ENCODE measurements at regions not wholly inside any gene's neighbourhood (a gene's known extent, or its start where the extent isn't known, plus 50 kb on each side); places are given as distances from the start of the nearest gene placed in this dataset.
"Not testable (repeated sequence)": the region's sequence is repeated elsewhere in the genome, so short reads cannot be mapped to it uniquely, and the experiment has no call there.

DNA sequence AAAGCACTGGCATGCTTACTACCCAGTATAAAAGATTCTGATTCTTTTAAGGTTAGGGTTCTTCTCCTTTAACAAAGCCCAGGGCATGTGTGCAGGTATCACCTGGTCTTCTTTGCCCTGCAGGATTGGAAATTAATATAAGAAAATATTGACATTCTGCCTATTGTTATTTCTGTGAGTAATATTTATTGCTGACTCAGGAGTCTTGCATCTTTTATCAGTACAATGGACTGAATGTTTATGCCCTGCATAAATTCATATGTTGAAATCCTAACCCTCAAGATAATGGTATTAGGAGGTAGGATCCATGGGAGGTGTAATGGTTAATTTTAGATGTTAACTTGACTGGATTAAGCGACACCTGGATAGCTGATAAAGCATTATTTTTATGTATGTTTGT lies 189.0 kb downstream of the LRRC70 start:
- no peak overlapping the region for H3K4me3 ChIP-seq (ENCODE audit: low read depth, low read length)
- TF ChIP-seq, protein P1, sequence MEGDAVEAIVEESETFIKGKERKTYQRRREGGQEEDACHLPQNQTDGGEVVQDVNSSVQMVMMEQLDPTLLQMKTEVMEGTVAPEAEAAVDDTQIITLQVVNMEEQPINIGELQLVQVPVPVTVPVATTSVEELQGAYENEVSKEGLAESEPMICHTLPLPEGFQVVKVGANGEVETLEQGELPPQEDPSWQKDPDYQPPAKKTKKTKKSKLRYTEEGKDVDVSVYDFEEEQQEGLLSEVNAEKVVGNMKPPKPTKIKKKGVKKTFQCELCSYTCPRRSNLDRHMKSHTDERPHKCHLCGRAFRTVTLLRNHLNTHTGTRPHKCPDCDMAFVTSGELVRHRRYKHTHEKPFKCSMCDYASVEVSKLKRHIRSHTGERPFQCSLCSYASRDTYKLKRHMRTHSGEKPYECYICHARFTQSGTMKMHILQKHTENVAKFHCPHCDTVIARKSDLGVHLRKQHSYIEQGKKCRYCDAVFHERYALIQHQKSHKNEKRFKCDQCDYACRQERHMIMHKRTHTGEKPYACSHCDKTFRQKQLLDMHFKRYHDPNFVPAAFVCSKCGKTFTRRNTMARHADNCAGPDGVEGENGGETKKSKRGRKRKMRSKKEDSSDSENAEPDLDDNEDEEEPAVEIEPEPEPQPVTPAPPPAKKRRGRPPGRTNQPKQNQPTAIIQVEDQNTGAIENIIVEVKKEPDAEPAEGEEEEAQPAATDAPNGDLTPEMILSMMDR (IDR thresholded peaks at IDR 0.05; ENCODE audit: low read depth, low read length) = no peak

DNA sequence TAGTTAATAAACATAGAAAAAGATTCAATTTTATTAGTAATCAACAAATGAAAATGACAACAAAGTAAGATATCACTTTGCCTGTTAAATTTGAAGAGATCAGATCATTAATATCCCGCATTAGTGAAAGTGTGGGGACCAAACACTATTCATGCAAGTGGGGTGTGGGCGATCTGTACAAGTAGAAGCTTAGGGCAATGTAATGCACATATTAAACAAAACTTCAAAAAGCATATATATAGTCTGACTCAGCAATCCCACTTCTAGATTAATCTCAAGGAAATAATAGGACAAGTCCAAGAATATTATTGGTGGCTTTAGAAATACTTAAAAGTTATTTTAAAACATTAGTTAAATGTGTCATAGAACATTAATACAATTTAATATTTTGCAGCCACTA lies 188.5 kb downstream of the LRRC70 start:
- TF ChIP-seq, protein P1 (IDR thresholded peaks at IDR 0.05; ENCODE audit: low read depth, low read length) = no peak
- no peak overlapping the region for H3K4me3 ChIP-seq (ENCODE audit: low read depth, low read length)

DNA sequence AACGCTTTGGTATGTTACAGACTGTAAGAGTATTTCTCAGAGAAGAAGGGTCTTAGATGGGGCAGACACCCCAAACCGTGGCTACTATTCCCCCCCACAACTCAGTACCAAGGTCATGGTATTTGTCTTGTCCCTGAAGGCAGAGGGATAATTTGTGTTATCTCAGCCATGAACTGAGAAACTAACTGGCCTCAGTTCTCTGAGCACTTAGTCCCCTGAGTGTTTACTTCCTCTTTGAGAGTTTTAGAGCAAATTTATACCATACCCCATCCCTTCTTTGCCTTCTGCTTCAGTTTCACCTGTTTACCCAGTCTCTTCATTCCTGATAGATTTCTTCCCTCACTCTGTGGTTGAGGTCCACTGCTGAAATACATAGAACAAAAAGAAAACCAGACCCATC lies 183.9 kb downstream of the LRRC70 start:
- H3K4me3 ChIP-seq (ENCODE audit: low read depth, low read length) = no peak overlapping the region
- TF ChIP-seq, protein P1 (IDR thresholded peaks at IDR 0.05; ENCODE audit: low read depth, low read length) = no peak

DNA sequence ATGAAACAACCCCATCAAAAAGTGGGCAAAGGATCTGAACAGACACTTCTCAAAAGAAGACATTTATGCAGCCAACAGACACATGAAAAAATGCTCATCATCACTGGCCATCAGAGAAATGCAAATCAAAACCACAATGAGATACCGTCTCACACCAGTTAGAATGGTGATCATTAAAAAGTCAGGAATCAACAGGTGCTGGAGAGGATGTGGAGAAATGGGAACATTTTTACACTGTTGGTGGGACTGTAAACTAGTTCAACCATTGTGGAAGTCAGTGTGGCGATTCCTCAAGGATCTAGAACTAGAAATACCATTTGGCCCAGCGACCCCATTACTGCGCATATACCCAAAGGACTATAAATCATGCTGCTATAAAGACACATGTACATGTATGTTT lies 179.1 kb downstream of the LRRC70 start:
- H3K4me3 ChIP-seq (ENCODE audit: low read depth, low read length) = not testable (repeated sequence)

DNA sequence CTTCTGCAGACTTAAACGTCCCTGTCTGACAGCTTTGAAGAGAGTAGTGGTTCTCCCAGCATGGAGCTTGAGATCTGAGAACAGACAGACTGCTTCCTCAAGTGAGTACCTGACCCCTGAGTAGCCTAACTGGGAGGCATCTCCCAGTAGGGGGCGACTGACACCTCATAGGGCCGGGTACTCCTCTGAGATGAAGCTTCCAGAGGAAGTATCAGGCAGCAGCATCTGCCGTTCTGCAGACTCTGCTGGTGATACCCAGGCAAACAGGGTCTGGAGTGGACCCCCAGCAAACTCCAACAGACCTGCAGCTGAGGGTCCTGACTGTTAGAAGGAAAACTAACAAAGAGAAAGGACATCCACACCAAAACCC lies 174.4 kb downstream of the LRRC70 start:
- H3K4me3 ChIP-seq (ENCODE audit: low read depth, low read length) = not testable (repeated sequence)

DNA sequence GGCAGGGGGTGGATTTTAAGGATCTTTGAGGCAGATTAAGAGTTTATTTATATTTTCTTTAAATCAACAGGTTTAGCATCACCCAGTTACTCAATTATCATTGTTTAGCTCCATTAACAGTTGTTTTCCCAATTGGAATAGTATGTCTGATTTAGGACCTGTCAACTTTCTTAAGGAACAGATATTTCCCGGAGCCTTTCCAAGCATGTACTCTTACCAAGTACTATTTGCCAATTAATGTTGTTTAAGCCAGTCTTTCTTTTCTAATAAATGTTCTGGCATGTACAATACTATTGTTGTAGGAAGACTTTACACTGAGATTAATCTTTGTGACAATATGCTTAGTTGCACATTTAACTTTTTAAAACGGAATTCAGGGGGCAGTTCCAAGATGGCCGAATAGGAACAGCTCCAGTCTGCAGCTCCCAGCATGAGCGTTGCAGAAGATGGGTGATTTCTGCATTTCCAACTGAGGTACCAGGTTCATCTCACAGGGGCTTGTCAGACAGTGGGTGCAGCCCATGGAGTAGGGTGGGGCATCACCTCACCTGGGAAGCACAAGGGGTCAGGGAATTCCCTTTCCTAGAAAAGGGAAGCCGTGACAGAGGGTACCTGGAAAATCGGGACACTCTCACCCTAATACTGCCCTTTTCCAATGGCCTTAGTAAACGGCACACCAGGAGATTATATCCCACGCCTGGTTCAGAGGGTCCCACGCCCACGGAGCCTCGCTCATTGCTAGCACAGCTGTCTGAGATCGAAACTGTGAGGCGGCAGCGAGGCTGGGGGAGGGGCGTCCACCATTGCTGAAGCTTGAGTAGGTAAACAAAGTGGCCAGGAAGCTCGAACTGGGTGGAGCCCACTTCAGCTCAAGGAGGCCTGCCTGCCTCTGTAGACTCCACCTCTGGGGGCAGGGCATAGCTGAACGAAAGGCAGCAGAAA lies 173.7 kb downstream of the LRRC70 start:
- H3K4me3 ChIP-seq (ENCODE audit: low read depth, low read length) = peak overlapping the region; percentile 27

DNA sequence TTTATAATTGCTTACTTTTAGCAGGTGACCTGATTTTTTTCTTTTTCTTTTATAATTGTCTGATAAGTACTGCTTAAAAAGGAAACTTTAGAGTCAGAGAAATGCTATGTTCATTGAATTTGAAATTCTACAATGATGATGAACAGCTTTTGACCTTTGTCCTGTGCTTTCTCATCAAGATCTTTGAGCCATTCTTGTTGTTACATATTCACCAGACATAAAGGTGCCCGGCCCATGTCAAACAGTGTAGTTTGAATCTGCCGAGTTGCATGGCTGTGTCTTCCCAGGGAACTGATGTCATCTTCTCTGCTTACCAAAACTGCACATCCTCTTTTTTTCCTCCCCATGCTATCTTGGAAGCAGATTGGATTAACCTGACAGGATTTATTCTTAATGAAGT lies 163.6 kb downstream of the LRRC70 start:
- TF ChIP-seq, protein P1 (IDR thresholded peaks at IDR 0.05; ENCODE audit: low read depth, low read length) = no peak

DNA sequence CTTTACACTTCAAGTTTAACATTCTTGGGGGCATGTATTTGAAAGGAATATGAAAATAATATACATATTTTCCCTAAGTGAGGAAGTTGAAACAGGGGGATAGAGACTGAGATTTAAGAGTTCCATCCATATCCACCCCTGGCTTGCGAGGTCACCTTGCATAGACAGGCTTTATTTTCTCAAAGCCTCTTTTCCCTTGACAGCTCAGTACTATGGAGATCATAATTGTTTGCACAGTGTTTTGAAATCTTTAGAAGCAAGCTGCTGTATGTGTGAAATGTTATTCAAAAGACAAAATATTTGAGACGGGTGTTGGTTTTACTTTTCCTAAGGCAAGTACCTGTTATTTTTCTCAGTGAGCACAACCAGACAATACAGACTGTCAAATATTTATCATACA lies 163.1 kb downstream of the LRRC70 start:
- H3K4me3 ChIP-seq (ENCODE audit: low read depth, low read length) = no peak overlapping the region
- TF ChIP-seq, protein P1 (IDR thresholded peaks at IDR 0.05; ENCODE audit: low read depth, low read length) = no peak

More for the DNA sequence above, 163.6 kb downstream of the LRRC70 start:
- no peak overlapping the region for H3K4me3 ChIP-seq (ENCODE audit: low read depth, low read length)

DNA sequence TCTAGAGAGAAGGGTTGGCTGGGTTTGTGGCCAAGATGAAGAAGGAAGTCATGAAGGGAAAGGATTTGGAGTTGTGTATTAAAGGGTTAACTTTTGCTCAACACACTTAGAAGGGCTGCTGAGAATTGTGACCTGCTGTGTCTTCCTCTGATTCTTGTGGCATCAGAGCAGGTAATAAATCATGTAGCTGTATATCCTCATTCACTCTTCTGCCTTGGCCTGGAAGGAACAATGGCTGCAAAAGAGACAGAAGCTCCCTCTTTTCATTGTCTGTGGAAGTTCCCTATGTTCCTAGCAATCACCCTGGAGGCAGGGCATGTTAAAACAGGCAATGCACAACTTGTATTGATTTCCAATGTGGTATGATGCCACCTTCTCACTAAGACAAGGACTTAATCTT lies 159.1 kb downstream of the LRRC70 start:
- H3K4me3 ChIP-seq (ENCODE audit: low read depth, low read length) = no peak overlapping the region
- TF ChIP-seq, protein P1 (IDR thresholded peaks at IDR 0.05; ENCODE audit: low read depth, low read length) = no peak
